ENCODE measurements at regions not wholly inside any gene's neighbourhood (a gene's known extent, or its start where the extent isn't known, plus 50 kb on each side); places are given as distances from the start of the nearest gene placed in this dataset.

- H3F3A ChIP-seq (ENCODE audit: control insufficient read depth, insufficient read depth) = no peaks in the 10 kb centered on the region
- H3K79me2 ChIP-seq (ENCODE audit: control insufficient read depth, low read length) = no peaks in the 10 kb centered on the region
- H3K4me2 ChIP-seq (ENCODE audit: low read length) = no peak overlapping the region
- H3K9me3 ChIP-seq (ENCODE audit: control insufficient read depth, insufficient read depth, low read length) = no peaks in the 10 kb centered on the region
- no peak overlapping the region for H3K27ac ChIP-seq (ENCODE audit: low read depth, low read length)
- no peaks in the 10 kb centered on the region for H3K9me2 ChIP-seq (replicated peaks; ENCODE audit: control insufficient read depth, low read length)
- H3K4me3 ChIP-seq (ENCODE audit: low read length) = no peak overlapping the region
- no peak for TF ChIP-seq CTCF (IDR thresholded peaks at IDR 0.05; ENCODE audit: low read depth, low read length, poor library complexity, severe bottlenecking)
- no peak for TF ChIP-seq EZH2phosphoT487 (IDR thresholded peaks at IDR 0.05; ENCODE audit: borderline replicate concordance, low read length)
- no peaks in the 10 kb centered on the region for H3K36me3 ChIP-seq (ENCODE audit: control insufficient read depth, low read length)
- H3K27me3 ChIP-seq (ENCODE audit: control insufficient read depth, low read length) = no peaks in the 10 kb centered on the region
- no peaks in the 10 kb centered on the region for H4K20me1 ChIP-seq (ENCODE audit: control insufficient read depth, insufficient read depth, low read depth, low read length)
- no peaks in the 10 kb centered on the region for H3K4me1 ChIP-seq (ENCODE audit: control insufficient read depth, low read length)
Measured at GRCh38 chr2:153595939-153596338, 117.4 kb upstream of the RPRM start.

- H3K4me3 ChIP-seq (ENCODE audit: low read length) = no peak overlapping the region
- H3K79me2 ChIP-seq (ENCODE audit: control insufficient read depth, low read length) = no peaks in the 10 kb centered on the region
- no peaks in the 10 kb centered on the region for H3F3A ChIP-seq (ENCODE audit: control insufficient read depth, insufficient read depth)
- H3K4me2 ChIP-seq (ENCODE audit: low read length) = no peak overlapping the region
- H3K27me3 ChIP-seq (ENCODE audit: control insufficient read depth, low read length) = no peaks in the 10 kb centered on the region
- H3K4me1 ChIP-seq (ENCODE audit: control insufficient read depth, low read length) = no peaks in the 10 kb centered on the region
- H3K9me2 ChIP-seq (replicated peaks; ENCODE audit: control insufficient read depth, low read length) = no peaks in the 10 kb centered on the region
- no peak for TF ChIP-seq EZH2phosphoT487 (IDR thresholded peaks at IDR 0.05; ENCODE audit: borderline replicate concordance, low read length)
- TF ChIP-seq CTCF (IDR thresholded peaks at IDR 0.05; ENCODE audit: low read depth, low read length, poor library complexity, severe bottlenecking) = no peak
- H4K20me1 ChIP-seq (ENCODE audit: control insufficient read depth, insufficient read depth, low read depth, low read length) = no peaks in the 10 kb centered on the region
- no peaks in the 10 kb centered on the region for H3K36me3 ChIP-seq (ENCODE audit: control insufficient read depth, low read length)
- H3K9me3 ChIP-seq (ENCODE audit: control insufficient read depth, insufficient read depth, low read length) = no peaks in the 10 kb centered on the region
- H3K27ac ChIP-seq (ENCODE audit: low read depth, low read length) = no peak overlapping the region
Measured at GRCh38 chr2:153601812-153602211, 123.2 kb upstream of the RPRM start.

- no peak overlapping the region for H3K4me2 ChIP-seq (ENCODE audit: low read length)
- no peaks in the 10 kb centered on the region for H3K27me3 ChIP-seq (ENCODE audit: control insufficient read depth, low read length)
- no peaks in the 10 kb centered on the region for H3F3A ChIP-seq (ENCODE audit: control insufficient read depth, insufficient read depth)
- TF ChIP-seq CTCF (IDR thresholded peaks at IDR 0.05; ENCODE audit: low read depth, low read length, poor library complexity, severe bottlenecking) = no peak
- no peak for TF ChIP-seq EZH2phosphoT487 (IDR thresholded peaks at IDR 0.05; ENCODE audit: borderline replicate concordance, low read length)
- H3K36me3 ChIP-seq (ENCODE audit: control insufficient read depth, low read length) = no peaks in the 10 kb centered on the region
- H3K4me3 ChIP-seq (ENCODE audit: low read length) = no peak overlapping the region
- no peaks in the 10 kb centered on the region for H3K9me2 ChIP-seq (replicated peaks; ENCODE audit: control insufficient read depth, low read length)
- no peaks in the 10 kb centered on the region for H4K20me1 ChIP-seq (ENCODE audit: control insufficient read depth, insufficient read depth, low read depth, low read length)
- H3K4me1 ChIP-seq (ENCODE audit: control insufficient read depth, low read length) = no peaks in the 10 kb centered on the region
- H3K27ac ChIP-seq (ENCODE audit: low read depth, low read length) = no peak overlapping the region
- H3K9me3 ChIP-seq (ENCODE audit: control insufficient read depth, insufficient read depth, low read length) = no peaks in the 10 kb centered on the region
- H3K79me2 ChIP-seq (ENCODE audit: control insufficient read depth, low read length) = no peaks in the 10 kb centered on the region
Measured at GRCh38 chr2:153604133-153604532, 125.6 kb upstream of the RPRM start.

- Histone ChIP-seq H3K9me2 (replicated peaks; ENCODE audit: control insufficient read depth, low read length) (no peaks in the 10 kb centered on the region), H3K79me2 (ENCODE audit: control insufficient read depth, low read length) (no peaks in the 10 kb centered on the region), H3K27me3 (ENCODE audit: control insufficient read depth, low read length) (no peaks in the 10 kb centered on the region), H4K20me1 (ENCODE audit: control insufficient read depth, insufficient read depth, low read depth, low read length) (no peaks in the 10 kb centered on the region), H3K4me3 (ENCODE audit: low read length) (no peak overlapping the region), H3K9me3 (ENCODE audit: control insufficient read depth, insufficient read depth, low read length) (no peaks in the 10 kb centered on the region), H3K4me1 (ENCODE audit: control insufficient read depth, low read length) (no peaks in the 10 kb centered on the region), H3K36me3 (ENCODE audit: control insufficient read depth, low read length) (no peaks in the 10 kb centered on the region), H3K27ac (ENCODE audit: low read depth, low read length) (no peak overlapping the region), H3K4me2 (ENCODE audit: low read length) (no peak overlapping the region), H3F3A (ENCODE audit: control insufficient read depth, insufficient read depth) (no peaks in the 10 kb centered on the region)
- TF ChIP-seq EZH2phosphoT487 (IDR thresholded peaks at IDR 0.05; ENCODE audit: borderline replicate concordance, low read length) (no peak), CTCF (IDR thresholded peaks at IDR 0.05; ENCODE audit: low read depth, low read length, poor library complexity, severe bottlenecking) (no peak)
Measured at GRCh38 chr2:153606623-153607022, 128.1 kb upstream of the RPRM start.
